C4-2B (cell line): ENCODE measurements at regions not wholly inside any gene's neighbourhood (a gene's known extent, or its start where the extent isn't known, plus 50 kb on each side); places are given as distances from the start of the nearest gene placed in this dataset.

ENCODE experiments used
- ZFX ChIP-seq: fragments of 450-650 bp; IDR thresholded peaks from 2 replicates; pipeline ENCODE4 v1.6.1; 2017
- TF ChIP-seq, protein P1 (sequence below): fragments of 450-650 bp; conservative IDR thresholded peaks from 2 replicates; pipeline ENCODE4 v1.5.1; 2017; ENCODE audit warnings: mild to moderate bottlenecking

DNA sequence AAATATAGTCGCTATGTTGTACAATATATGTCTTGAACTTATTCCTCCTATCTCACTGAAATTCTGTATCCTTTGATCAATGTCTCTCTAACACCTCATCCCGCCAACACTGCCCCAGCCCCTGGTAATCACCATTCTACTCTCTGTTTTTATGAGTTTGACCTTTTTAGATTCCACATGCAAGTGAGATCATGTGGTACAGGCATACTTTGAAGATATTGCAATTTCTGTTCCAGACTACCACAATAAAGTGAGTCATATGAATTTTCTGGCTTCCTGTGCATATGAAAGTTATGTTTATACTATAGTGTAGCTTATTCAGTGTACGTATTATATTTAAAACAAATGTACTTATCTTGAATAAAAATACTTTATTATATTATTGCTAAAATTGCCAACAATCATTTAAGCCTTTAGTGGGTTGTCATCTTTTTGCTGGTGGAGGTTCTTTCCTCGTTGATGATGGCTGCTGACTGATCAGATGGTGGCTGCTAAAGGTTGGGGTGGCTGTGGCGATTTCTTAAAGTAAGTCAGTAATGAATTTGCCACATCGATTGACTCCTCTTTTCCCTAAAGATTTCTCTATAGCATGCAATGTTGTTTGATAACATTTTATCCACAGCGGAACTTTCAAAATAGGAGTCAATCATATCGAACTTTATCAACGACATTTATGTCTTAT, 257.2 kb downstream of the NFKBIZ start:
- TF ChIP-seq, protein P1, sequence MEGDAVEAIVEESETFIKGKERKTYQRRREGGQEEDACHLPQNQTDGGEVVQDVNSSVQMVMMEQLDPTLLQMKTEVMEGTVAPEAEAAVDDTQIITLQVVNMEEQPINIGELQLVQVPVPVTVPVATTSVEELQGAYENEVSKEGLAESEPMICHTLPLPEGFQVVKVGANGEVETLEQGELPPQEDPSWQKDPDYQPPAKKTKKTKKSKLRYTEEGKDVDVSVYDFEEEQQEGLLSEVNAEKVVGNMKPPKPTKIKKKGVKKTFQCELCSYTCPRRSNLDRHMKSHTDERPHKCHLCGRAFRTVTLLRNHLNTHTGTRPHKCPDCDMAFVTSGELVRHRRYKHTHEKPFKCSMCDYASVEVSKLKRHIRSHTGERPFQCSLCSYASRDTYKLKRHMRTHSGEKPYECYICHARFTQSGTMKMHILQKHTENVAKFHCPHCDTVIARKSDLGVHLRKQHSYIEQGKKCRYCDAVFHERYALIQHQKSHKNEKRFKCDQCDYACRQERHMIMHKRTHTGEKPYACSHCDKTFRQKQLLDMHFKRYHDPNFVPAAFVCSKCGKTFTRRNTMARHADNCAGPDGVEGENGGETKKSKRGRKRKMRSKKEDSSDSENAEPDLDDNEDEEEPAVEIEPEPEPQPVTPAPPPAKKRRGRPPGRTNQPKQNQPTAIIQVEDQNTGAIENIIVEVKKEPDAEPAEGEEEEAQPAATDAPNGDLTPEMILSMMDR = no peak
- TF ChIP-seq ZFX = no peak
